Medulla oblongata (tissue), 1 donor: ENCODE measurements at regions not wholly inside any gene's neighbourhood (a gene's known extent, or its start where the extent isn't known, plus 50 kb on each side); places are given as distances from the start of the nearest gene placed in this dataset.
"Not testable (repeated sequence)": the region's sequence is repeated elsewhere in the genome, so short reads cannot be mapped to it uniquely, and the experiment has no call there.

Experiments
- DNase-seq: peaks from one replicate; pipeline ENCODE4 v3.0.0-alpha.2; 2015; ENCODE audit errors: extremely low spot score

GRCh38 chr1:234902774-234903547 is 225.7 kb downstream of the TOMM20 start:
- no peak for DNase-seq

GRCh38 chr1:234901491-234902049 is 227.1 kb downstream of the TOMM20 start:
- DNase-seq: no peak

DNA sequence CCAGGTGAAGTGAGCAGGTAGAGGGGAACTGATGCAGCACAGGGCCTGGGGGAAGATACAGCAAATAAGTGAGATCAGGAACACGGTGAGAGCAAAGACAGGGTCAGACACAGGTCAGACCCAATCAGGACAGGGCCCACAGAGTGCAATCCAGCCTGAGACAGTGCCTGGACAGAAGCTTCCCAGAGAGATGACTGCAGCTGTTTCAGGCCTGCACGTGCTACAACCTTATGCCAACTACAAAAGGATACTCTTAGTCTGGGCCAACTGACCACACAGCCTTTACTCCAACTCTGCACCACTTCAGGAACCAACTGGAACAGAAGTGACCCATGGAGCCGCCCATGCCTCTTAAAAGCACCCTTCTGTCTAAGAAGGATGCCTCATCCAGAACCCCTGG is 228.0 kb downstream of the TOMM20 start:
- no peak for DNase-seq

DNA sequence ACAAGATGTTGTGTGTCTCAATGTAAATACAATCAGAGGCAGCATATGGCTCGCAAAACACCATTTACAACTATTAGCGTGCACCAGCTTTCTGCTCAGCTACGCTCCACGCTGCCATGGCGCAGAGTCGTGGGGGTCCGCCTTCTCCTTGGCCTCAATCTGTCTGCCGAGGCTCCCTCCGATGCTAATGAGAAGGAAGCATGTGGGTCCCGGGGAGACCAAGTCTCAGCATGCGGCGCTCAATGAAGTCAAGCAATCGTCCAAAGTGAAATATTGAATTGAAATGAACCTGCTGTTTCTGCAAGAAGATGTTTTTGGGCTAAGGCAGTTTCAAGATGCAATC is 228.9 kb downstream of the TOMM20 start:
- DNase-seq: no peak

DNA sequence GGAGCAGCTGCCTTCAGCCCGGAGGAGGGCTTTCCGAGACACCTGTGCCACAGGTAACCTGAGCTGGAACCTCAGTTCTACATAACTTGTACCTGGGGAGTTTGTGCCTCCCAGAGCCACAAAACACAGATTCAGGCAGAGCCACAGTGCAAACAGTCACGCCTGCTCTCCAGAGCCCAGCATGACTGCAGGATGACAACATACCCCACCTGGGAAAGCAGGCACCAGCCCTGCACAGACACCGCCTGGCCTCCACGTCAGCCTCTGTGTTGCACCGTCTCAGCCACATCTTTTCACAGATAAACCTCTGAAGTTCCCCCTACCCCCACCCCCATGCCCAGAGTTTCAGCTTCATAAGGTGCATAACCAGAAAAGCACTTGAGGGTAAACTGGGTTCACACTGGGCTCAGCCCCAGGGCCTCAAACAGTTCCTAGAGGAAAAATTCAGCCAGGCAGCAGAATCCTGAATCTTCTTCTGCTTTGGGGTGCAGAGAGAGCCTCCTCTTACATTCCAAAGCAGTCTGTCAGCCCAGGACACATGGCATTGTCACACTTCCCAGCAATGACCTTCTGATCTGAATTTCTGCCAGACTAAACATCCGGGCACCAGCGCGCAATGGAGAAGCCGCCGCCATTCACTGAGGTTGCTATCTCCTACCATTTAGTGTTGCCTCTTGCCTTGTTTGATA is 229.5 kb downstream of the TOMM20 start:
- no peak for DNase-seq

DNA sequence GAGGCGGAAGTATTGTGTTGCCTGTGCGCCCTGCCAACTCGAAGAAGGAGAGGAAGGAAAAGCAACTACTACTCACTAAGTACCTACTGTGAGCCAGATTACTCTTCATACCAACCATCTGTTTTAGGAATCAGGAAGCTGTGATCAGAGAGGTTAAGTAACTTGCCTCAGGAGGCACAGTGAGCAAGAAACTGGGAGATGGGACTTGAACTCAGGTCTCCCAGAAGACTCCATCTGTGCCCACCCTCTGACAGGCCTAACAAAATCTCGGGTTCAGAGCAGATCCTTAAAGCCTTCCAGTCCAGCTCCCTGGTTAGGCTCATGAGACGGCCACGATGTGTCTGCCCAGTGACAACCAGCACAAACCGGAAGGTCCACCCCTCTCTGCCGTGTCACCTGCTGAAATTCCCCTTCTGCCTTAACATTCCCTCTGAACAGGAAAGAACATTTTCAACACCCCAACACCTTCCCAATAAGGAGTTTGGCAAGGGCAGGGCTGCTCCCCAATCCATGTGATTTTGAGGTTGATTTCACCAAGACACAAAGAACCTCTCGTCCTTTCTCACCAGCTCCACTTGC is 230.1 kb downstream of the TOMM20 start:
- no peak for DNase-seq

DNA sequence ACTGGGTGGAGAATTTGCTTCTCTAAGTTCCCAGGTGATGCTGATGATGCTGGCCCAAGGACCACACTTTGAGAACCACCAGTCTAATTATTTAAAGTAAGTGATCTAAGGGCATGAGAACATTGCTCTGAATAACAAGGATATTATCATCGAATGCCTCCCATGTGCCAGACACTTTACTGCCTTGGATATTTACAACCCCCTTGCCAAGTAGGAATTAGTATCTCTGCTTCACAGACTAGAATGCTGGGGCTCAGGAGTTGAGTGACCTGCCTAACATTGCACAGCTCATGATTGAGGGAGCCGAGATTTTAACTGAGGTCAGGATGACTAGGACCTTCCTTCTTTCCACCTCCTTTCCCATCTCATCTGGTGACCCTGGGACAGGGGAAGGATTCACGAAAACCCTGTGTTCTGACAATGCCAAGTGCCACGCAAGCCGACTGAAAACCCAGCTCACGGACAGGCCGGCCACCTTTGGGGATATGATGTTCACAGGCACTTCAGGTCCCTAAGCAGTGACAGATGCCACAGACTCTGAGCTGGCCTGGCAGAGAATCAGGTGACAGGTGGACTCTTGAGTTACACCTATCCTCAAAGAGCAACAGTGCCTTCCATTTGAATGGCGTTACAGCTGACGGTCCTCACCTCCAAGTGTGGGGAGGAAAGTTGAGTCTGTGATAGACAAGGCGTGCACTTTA is 230.7 kb downstream of the TOMM20 start:
- DNase-seq: no peak

DNA sequence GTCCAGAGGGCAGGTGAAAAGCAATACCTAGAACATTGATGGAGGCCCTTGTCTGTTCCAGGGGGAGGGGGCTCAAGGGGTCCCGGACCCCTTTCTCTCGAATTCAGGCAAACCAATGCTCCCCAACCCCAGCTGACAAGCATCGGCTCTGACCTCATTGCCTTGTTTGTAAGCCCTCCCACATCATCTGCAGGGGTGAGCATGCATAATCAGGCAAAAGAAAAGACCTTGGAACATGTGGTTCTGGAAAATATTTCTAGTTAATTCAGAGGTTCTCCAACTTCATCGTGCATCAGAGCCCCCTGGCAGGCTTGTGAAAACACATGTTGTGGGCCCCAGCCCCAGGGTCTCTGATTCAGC is 231.3 kb downstream of the TOMM20 start:
- no peak for DNase-seq

DNA sequence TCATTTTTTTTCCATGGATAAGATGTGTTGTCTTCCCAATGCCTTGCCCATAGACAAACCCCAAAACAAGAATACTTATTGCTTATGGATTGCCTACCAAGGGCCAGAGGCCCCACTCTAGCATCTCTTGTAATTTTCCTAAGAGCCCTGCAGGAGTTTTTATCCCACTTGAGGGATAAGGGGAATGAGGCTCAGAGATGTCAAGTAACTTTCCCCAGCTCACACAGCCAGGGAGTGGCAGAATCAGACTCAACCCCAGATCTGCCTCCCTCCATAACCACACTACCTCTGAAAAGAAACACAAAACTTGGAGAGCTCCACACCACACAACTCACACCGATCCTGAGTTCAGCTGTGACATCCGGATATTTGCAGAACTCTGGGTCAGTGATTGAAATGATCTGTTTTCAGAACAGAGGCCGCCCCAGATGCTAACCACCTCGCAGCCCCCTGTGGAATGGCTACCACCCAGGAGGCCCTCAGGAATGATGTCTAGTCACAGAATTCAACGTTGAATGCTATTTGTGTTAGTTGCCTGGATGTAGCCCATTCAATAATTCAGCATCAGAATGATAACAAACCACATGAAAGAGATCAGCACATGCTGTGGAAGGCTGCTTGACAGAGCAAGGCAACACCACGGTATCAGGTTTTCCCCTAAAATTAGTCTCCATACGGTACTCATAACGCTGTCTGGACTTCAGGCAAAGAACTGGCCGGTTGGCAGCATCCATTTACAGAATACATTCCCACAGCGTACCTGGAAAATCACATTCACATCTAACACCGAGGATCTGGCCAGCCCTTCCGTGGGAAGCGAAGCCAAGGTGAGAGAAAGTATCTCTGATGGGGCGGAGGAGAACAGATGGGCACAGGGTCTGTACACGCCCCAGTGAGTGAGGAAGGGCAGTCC is 231.9 kb downstream of the TOMM20 start:
- DNase-seq: no peak

DNA sequence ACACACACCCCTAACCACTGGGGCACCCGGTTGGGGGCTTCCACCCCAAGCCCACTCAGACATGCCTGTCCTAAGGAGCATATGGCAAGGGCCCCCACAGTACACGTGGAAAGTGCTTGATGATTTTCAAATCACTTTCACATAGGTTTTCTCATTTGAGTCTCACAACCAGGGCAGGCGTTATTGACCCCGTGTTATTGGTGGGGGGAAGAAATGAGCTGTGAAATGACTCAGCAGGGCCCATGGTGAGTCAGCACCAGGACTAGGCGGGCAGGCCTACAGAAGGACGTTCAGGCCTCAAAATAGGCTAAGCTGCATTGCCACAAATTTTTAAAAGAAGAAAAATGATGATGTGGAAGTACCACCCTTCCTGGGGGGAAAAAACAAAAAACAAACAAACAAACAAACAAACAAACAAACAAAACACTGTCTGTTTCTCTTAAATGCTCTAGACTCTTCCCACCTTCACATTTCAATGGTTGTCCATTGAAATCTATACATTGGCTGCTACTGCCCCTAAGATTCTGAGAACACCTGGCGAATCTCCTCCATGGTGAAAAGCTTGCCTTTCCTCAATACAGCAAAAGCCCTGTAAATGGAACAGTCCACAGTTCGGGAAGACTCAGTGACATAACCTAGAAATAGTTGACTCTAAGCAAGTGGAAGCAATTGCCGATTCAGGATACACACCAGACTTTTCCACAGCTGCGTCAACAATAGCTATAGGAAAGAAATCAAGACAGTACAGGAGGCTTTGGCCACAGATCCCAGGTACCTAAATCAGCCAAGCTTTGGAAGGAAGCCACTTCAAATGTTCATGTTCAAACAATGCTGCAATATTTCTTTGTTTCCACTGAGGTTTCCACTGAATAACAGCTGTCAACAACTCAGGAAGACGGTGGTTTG is 234.7 kb downstream of the TOMM20 start:
- no peak for DNase-seq

- no peak for DNase-seq
Measured at GRCh38 chr1:234893359-234893724, 235.3 kb downstream of the TOMM20 start.

GRCh38 chr1:234892642-234893041 is 236.0 kb downstream of the TOMM20 start:
- no peak for DNase-seq

GRCh38 chr1:234891427-234891826 is 237.2 kb downstream of the TOMM20 start:
- no peak for DNase-seq

DNA sequence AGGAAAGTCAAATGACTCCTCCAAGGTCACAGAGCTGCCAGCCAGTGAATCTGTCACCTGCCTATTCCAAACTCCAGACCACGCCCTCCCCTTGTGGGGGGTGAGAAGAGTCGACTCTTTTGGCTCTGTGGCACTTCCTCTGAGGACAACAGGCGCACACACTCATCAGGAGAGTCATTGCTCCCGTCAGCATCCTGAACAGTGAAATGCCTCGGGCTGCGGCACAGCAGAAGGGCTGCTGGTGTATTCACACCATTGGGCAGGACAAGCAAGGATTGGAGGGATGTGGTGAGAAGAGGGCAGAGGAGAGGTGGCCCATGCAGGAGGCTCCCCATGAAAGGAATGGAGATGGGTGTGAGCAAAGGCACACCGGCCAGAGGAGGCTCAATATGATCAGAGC is 239.0 kb downstream of the TOMM20 start:
- DNase-seq: no peak

DNA sequence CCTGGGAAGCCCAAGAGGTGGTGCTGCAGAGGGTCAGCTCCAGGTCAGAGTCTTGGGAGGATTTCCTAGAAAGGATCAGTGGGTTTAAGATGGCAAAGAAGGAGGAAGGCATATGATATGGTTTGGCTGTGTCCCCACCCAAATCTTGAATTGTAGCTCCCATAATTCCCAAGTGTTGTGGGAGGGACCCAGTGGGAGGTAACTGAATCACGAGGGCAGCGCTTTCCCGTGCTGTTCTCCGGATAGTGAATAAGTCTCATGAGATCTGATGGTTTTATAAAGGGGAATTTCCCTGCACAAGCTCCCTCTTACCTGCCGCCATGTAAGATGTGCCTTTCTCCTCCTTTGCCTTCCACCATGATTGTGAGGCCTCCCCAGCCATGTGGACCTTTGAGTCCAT is 240.4 kb downstream of the TOMM20 start:
- not testable (repeated sequence) for DNase-seq

GRCh38 chr1:234887016-234887900 is 241.4 kb downstream of the TOMM20 start:
- DNase-seq: no peak

DNA sequence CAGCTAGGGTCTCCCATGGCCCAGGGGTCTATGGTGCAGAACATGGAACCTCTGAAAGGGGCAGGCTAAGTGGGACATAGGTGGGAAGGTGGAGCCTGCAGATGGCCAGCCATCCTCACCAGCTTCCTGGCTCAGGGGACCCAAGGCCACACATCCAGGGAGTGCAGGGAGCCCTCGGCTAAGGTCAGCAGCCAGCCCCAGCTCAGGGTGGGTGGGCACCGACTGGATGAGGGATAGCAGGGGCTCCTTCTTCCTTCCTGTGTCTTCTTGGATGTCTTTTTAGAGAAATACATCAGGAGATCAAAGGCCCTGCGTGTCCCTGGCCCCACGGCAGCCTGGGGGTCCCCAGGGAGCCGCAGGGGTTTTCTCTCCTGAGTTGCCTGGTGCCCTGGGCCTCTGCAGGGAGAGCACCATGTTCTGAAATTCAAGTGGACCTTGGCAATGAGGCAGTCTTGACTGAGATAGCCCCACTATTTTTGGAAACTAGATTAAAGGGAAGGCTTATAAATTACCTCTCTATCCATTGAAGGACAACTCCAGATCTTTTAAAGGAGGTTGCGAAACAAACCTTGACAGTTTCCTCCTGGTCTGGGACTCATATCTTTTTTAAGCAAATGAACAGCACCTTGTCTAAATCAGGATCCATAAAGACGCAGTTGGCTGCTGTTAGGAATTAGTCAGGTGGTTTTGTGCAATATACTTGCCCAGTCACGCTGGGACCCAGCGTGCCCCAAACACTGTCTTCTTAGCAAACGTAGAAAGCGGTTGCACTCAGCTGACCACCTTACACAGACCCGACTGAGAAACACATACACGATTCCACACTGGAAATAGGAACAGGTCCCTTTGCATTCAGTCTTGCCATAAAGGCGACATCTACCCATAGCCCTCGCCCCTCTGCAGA is 242.3 kb downstream of the TOMM20 start:
- DNase-seq: no peak

DNA sequence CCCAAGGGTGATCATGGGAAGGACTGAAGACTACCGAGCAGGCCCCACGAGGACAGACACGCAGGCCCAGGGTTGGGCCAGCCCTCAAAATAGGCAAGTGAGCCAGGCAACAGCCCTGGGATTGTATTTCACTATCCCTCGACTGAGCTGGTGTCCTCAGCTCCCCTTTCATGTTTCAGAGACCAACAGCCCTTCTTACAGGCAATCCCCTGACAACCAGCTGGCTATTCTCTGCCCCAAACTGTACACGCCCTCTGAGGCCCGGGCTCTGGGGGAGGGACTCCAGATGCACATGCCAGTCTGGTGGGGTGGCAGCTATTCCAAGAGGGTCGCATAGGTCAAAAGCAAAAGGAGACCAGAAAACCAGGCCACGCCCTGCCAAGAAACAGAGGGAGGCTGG is 243.0 kb downstream of the TOMM20 start:
- no peak for DNase-seq
